ENCODE measurements at regions not wholly inside any gene's neighbourhood (a gene's known extent, or its start where the extent isn't known, plus 50 kb on each side); places are given as distances from the start of the nearest gene placed in this dataset.

DNA sequence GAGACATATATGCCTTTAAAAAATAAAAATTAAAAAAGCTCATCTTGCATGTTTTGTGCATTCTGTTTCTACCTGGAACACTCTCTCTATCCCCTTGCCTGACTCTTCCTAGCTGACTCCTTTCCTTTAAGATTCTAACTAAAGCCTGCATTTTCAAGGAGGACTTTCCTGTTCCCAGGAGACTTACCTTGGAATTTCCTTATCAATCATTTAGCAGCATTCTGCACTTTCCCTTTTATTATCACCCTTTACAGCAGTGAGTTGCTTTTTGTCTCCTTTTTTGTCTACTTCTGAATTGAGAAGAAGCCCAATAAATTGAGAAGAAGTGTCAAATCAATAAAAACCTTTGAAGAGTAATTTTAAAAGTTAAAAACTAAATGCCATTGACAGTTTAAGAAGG, 142.2 kb upstream of the TMEM196 start:
- TF ChIP-seq, protein P1, sequence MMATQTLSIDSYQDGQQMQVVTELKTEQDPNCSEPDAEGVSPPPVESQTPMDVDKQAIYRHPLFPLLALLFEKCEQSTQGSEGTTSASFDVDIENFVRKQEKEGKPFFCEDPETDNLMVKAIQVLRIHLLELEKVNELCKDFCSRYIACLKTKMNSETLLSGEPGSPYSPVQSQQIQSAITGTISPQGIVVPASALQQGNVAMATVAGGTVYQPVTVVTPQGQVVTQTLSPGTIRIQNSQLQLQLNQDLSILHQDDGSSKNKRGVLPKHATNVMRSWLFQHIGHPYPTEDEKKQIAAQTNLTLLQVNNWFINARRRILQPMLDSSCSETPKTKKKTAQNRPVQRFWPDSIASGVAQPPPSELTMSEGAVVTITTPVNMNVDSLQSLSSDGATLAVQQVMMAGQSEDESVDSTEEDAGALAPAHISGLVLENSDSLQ (IDR thresholded peaks at IDR 0.05) = no peak
- no peak for TF ChIP-seq SP1 (IDR thresholded peaks at IDR 0.05)
- TF ChIP-seq L3MBTL2 (conservative IDR thresholded peaks at IDR 0.05) = no peak
- no peak for TF ChIP-seq ARNT (IDR thresholded peaks at IDR 0.05)
- TF ChIP-seq HDGF (IDR thresholded peaks at IDR 0.05; ENCODE audit: borderline replicate concordance) = no peak
- no peak for TF ChIP-seq TARDBP (IDR thresholded peaks at IDR 0.05)
- TF ChIP-seq LEF1 (IDR thresholded peaks at IDR 0.05; ENCODE audit: borderline replicate concordance) = no peak
- no peak for TF ChIP-seq SUZ12 (IDR thresholded peaks at IDR 0.05)
- no peak for TF ChIP-seq BHLHE40 (IDR thresholded peaks at IDR 0.05; ENCODE audit: borderline replicate concordance)
- no peak for TF ChIP-seq NFRKB (IDR thresholded peaks at IDR 0.05)
- TF ChIP-seq FOXM1 (IDR thresholded peaks at IDR 0.05; ENCODE audit: borderline replicate concordance) = no peak

Data from HEK293T (cell line).